DMS114 treated with DMSO at 0.1 percent for 48 hours (cell line): ENCODE measurements at regions not wholly inside any gene's neighbourhood (a gene's known extent, or its start where the extent isn't known, plus 50 kb on each side); places are given as distances from the start of the nearest gene placed in this dataset.

Experiments
- DNase-seq: peaks from one replicate; lab custom pipeline; 2025; ENCODE audit not compliant: unreplicated experiment; lab: John Stamatoyannopoulos, UW

GRCh38 chr15:85889956-85890619, 95.4 kb upstream of the KLHL25 start:
- no peak for DNase-seq

- no peak for DNase-seq
Observed at GRCh38 chr15:85890620-85890980, 95.9 kb upstream of the KLHL25 start.

GRCh38 chr15:85891470-85891869, 96.7 kb upstream of the KLHL25 start:
- DNase-seq: no peak

- DNase-seq: no peak
Observed at GRCh38 chr15:85892232-85892631, 97.5 kb upstream of the KLHL25 start.

GRCh38 chr15:85897207-85897894, 102.6 kb upstream of the KLHL25 start:
- DNase-seq: no peak

- DNase-seq: no peak
Observed at GRCh38 chr15:85897895-85898717, 103.4 kb upstream of the KLHL25 start.

- DNase-seq: no peak
Observed at GRCh38 chr15:85899927-85900326, 105.2 kb upstream of the KLHL25 start.

- no peak for DNase-seq
Observed at GRCh38 chr15:85905751-85906450, 111.2 kb upstream of the KLHL25 start.

GRCh38 chr15:85906640-85907039, 111.9 kb upstream of the KLHL25 start:
- DNase-seq: no peak

GRCh38 chr15:85910834-85911233, 116.1 kb upstream of the KLHL25 start:
- DNase-seq: no peak

GRCh38 chr15:85913461-85913860, 118.7 kb upstream of the KLHL25 start:
- DNase-seq: no peak

- no peak for DNase-seq
Observed at GRCh38 chr15:85920956-85921355, 126.2 kb upstream of the KLHL25 start.

- no peak for DNase-seq
Observed at GRCh38 chr15:85924088-85924487, 129.4 kb upstream of the KLHL25 start.

GRCh38 chr15:85925649-85926237, 131.0 kb upstream of the KLHL25 start:
- no peak for DNase-seq

- no peak for DNase-seq
Observed at GRCh38 chr15:85926834-85927233, 132.1 kb upstream of the KLHL25 start.

- DNase-seq: no peak
Observed at GRCh38 chr15:85927931-85928537, 133.3 kb upstream of the KLHL25 start.

GRCh38 chr15:85929786-85930185, 135.1 kb upstream of the KLHL25 start:
- DNase-seq: no peak

- no peak for DNase-seq
Observed at GRCh38 chr15:85932391-85932790, 137.7 kb upstream of the KLHL25 start.

- DNase-seq: no peak
Observed at GRCh38 chr15:85934691-85935090, 140.0 kb upstream of the KLHL25 start.

GRCh38 chr15:85935182-85935581, 140.5 kb upstream of the KLHL25 start:
- no peak for DNase-seq

GRCh38 chr15:85937661-85938060, 142.0 kb upstream of the AGBL1 start:
- no peak for DNase-seq
